Kidney epithelial cell (primary cell): ENCODE measurements at regions not wholly inside any gene's neighbourhood (a gene's known extent, or its start where the extent isn't known, plus 50 kb on each side); places are given as distances from the start of the nearest gene placed in this dataset.

Experiments used
- DNase-seq: peaks from one replicate; pipeline ENCODE4 v3.0.0-alpha.2; 2010; ENCODE audit warnings: low read depth
- H3K27me3 ChIP-seq: 2 replicates; pipeline ENCODE4 v1.6.0; 2011; ENCODE audit warnings: low read length; ENCODE audit not compliant: control insufficient read depth, insufficient read depth
- H3K36me3 ChIP-seq: 2 replicates; pipeline ENCODE4 v1.5.1; 2011; ENCODE audit warnings: low read length; ENCODE audit not compliant: control insufficient read depth, insufficient read depth
- H3K4me3 ChIP-seq: 2 replicates; pipeline ENCODE4 v1.5.1; 2011; ENCODE audit warnings: low read depth, mild to moderate bottlenecking, control low read depth, low read length
- TF ChIP-seq, protein P1 (sequence below): IDR thresholded peaks from 2 replicates; pipeline ENCODE4 v1.5.1; 2011; ENCODE audit warnings: mild to moderate bottlenecking, moderate library complexity, low read length, control low read depth, inconsistent platforms; ENCODE audit not compliant: insufficient read depth, poor library complexity, severe bottlenecking

DNA sequence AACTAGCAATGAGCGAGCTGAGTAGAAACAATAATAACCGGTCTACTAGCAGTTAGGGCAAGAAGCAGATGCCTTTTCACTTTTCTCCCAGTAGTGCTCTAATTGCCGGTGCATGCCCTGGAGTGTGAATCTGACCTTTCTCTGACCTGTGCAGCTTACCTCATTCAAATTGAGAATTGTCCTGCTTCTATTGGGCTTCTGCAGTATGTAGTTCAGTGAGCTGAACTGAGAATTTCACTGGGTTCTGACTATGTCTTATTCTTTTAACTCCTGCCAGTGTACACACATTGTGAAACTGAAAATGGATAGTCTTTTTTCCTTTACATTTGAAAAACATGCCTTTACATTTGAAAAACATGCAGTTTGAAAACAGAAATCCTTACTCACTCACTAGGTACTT, 157.9 kb upstream of the GRM3 start:
- TF ChIP-seq, protein P1, sequence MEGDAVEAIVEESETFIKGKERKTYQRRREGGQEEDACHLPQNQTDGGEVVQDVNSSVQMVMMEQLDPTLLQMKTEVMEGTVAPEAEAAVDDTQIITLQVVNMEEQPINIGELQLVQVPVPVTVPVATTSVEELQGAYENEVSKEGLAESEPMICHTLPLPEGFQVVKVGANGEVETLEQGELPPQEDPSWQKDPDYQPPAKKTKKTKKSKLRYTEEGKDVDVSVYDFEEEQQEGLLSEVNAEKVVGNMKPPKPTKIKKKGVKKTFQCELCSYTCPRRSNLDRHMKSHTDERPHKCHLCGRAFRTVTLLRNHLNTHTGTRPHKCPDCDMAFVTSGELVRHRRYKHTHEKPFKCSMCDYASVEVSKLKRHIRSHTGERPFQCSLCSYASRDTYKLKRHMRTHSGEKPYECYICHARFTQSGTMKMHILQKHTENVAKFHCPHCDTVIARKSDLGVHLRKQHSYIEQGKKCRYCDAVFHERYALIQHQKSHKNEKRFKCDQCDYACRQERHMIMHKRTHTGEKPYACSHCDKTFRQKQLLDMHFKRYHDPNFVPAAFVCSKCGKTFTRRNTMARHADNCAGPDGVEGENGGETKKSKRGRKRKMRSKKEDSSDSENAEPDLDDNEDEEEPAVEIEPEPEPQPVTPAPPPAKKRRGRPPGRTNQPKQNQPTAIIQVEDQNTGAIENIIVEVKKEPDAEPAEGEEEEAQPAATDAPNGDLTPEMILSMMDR, result no peak
- H3K36me3 ChIP-seq, result no peaks in the 10 kb centered on the region

GRCh38 chr7:86479144-86479543, 164.6 kb upstream of the GRM3 start:
- DNase-seq, result no peak

More for the DNA sequence above, 157.9 kb upstream of the GRM3 start:
- Histone ChIP-seq H3K27me3 (no peaks in the 10 kb centered on the region), H3K4me3 (no peak overlapping the region)
- DNase-seq, result no peak

DNA sequence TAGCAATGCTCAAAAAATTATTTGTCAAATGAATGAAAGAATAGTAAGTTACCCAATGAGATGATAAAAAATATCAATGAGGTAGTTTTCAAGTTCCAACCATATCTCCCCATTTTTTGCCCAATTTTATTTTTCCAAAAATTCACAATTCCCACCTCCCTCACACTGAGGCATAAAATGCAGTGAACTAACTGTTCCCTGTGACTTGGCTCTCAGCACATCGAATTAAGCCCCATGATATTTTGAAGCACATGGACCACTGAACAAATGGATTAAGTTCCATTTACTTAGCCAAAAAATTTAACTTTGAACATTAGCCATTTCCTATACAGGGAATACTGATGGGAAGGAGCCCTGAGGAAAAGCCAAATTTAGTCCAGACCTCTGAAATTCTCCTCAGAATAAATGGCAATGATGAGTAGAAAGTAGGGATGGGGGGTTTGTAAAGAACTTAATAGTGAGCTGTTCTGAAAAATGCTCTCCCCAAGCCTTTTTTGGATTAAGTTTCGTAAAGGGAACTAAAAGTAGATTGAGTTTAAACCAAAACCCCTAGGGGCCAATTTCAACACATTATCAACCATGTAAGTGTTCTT, 166.3 kb upstream of the GRM3 start:
- Histone ChIP-seq H3K27me3 (no peaks in the 10 kb centered on the region), H3K4me3 (no peak overlapping the region), H3K36me3 (no peaks in the 10 kb centered on the region)
- TF ChIP-seq, protein P1, result no peak
- no peak for DNase-seq

More at GRCh38 chr7:86479144-86479543, 164.6 kb upstream of the GRM3 start:
- no peaks in the 10 kb centered on the region for H3K27me3 ChIP-seq
- H3K4me3 ChIP-seq, result no peak overlapping the region
- H3K36me3 ChIP-seq, result no peaks in the 10 kb centered on the region
- TF ChIP-seq, protein P1, result no peak

DNA sequence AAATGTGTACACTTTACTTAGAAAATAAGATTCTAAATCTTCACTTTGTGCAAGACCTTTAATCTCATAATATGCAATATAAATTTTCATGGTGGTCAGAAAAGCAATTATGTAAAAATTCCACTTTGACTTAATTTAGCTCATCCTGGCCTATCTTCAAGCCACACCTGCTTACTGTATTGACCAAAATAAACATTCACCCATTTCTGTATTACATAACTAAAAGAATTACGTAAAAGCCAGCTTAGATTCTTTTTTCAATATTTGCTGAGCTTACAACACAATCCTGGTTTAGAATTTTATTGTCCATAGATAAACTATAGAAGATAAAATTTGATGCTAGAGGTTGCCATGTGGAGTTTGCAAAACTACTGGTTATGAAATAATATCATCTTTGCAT, 172.9 kb upstream of the GRM3 start:
- TF ChIP-seq, protein P1, result no peak
- no peak overlapping the region for H3K4me3 ChIP-seq
- H3K36me3 ChIP-seq, result no peaks in the 10 kb centered on the region
- no peak for DNase-seq
- no peaks in the 10 kb centered on the region for H3K27me3 ChIP-seq

DNA sequence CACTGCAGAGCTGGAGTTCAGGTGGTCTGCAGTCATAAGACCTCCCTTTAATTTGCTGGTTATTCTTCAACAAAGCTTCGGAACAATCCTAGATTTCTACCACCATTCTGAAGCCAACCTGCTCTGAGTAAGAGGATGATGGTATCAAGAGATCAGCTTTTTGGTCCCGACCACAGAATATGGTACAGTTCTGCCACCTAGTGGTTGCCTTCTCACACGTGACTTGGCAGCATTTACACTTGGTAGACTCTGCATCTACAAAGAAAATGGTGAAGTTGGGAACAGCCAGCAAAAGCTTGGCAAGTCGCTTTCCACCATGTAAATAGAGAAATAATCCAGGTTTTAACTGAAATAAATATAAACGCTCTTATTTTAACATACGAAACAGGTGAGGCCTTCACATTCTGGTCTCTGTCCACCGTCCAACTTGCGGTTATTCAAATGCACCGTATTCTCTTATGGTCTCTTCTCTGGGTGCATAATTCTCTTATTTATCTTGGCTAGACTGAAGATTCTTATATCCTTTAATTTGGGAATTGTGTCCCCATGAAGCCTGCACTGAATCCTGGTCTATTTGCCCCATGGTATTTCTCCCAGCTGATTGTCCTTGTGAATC, 173.9 kb upstream of the GRM3 start:
- DNase-seq, result peak; percentile 25
- TF ChIP-seq, protein P1, result peak; percentile 67
- Histone ChIP-seq H3K27me3 (no peaks in the 10 kb centered on the region), H3K4me3 (no peak overlapping the region), H3K36me3 (no peaks in the 10 kb centered on the region)

GRCh38 chr7:86454753-86455152, 189.0 kb upstream of the GRM3 start:
- no peaks in the 10 kb centered on the region for H3K27me3 ChIP-seq
- H3K4me3 ChIP-seq, result no peak overlapping the region
- DNase-seq, result no peak
- no peaks in the 10 kb centered on the region for H3K36me3 ChIP-seq
- TF ChIP-seq, protein P1, result no peak
